ENCODE measurements at regions not wholly inside any gene's neighbourhood (a gene's known extent, or its start where the extent isn't known, plus 50 kb on each side); places are given as distances from the start of the nearest gene placed in this dataset.

GRCh38 chr11:31865606-31866300 lies 54.6 kb upstream of the PAX6 start:
- no peak overlapping the region for H3K27ac ChIP-seq

GRCh38 chr11:31863170-31863832 lies 52.2 kb upstream of the PAX6 start:
- Histone ChIP-seq H3K27ac (no peak overlapping the region), H3K4me3 (no peak overlapping the region), H3K4me1 (no peaks in the 10 kb centered on the region), H3K9me3 (peaks cover 0 to 9% (median 0%) of the 10 kb centered on the region in 3 donors), H3K27me3 (peaks cover 7% of the 10 kb centered on the region), H3K36me3 (no peaks in the 10 kb centered on the region)
- TF ChIP-seq POLR2AphosphoS5 (IDR thresholded peaks at IDR 0.05) = no peak
- no peak for TF ChIP-seq CTCF (IDR thresholded peaks at IDR 0.05)
- no peak for TF ChIP-seq EP300 (IDR thresholded peaks at IDR 0.05)
- TF ChIP-seq POLR2A (IDR thresholded peaks at IDR 0.05) = no peak
- no peak for ATAC-seq
- WGBS, 2 donors (ENCODE audit: low coverage in 1 of 2) = 59 to 71% methylated on average over 3 to 6 of the region's 7 CpGs

More at GRCh38 chr11:31865606-31866300, 54.6 kb upstream of the PAX6 start:
- Histone ChIP-seq H3K4me3 (no peak overlapping the region), H3K36me3 (no peaks in the 10 kb centered on the region), H3K4me1 (no peaks in the 10 kb centered on the region), H3K27me3 (peaks cover 19% of the 10 kb centered on the region), H3K9me3 (peaks cover 0 to 9% (median 0%) of the 10 kb centered on the region in 3 donors)
- TF ChIP-seq POLR2A (IDR thresholded peaks at IDR 0.05) (no peak), EP300 (IDR thresholded peaks at IDR 0.05) (no peak), POLR2AphosphoS5 (IDR thresholded peaks at IDR 0.05) (no peak), CTCF (IDR thresholded peaks at IDR 0.05) (no peak)
- no peak for ATAC-seq
- WGBS, 2 donors (ENCODE audit: low coverage in 1 of 2) = 82% methylated on average over 9 to 10 of the region's 12 CpGs

- H3K27me3 ChIP-seq = peaks cover 6% of the 10 kb centered on the region
- no peaks in the 10 kb centered on the region for H3K36me3 ChIP-seq
- H3K4me1 ChIP-seq = no peaks in the 10 kb centered on the region
- WGBS, 2 donors (ENCODE audit: low coverage in 1 of 2) = no CpG with 5 or more reads among the region's 3 CpGs
- ATAC-seq = no peak
- H3K9me3 ChIP-seq = no peaks in the 10 kb centered on the region
- no peak overlapping the region for H3K4me3 ChIP-seq
- TF ChIP-seq EP300 (IDR thresholded peaks at IDR 0.05) (no peak), POLR2AphosphoS5 (IDR thresholded peaks at IDR 0.05) (no peak), POLR2A (IDR thresholded peaks at IDR 0.05) (no peak), CTCF (IDR thresholded peaks at IDR 0.05) (no peak)
- no peak overlapping the region for H3K27ac ChIP-seq
Measured at GRCh38 chr11:31861011-31861410, 49.9 kb upstream of the PAX6 start.
